ENCODE measurements at regions not wholly inside any gene's neighbourhood (a gene's known extent, or its start where the extent isn't known, plus 50 kb on each side); places are given as distances from the start of the nearest gene placed in this dataset.

GRCh38 chr6:119799596-119800509, 450.3 kb upstream of the MAN1A1 start (continued):
- TF ChIP-seq, protein P1, sequence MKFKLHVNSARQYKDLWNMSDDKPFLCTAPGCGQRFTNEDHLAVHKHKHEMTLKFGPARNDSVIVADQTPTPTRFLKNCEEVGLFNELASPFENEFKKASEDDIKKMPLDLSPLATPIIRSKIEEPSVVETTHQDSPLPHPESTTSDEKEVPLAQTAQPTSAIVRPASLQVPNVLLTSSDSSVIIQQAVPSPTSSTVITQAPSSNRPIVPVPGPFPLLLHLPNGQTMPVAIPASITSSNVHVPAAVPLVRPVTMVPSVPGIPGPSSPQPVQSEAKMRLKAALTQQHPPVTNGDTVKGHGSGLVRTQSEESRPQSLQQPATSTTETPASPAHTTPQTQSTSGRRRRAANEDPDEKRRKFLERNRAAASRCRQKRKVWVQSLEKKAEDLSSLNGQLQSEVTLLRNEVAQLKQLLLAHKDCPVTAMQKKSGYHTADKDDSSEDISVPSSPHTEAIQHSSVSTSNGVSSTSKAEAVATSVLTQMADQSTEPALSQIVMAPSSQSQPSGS (IDR thresholded peaks at IDR 0.05; ENCODE audit: low read length) = no peak
- TF ChIP-seq SRF (IDR thresholded peaks at IDR 0.05; ENCODE audit: low read depth, low read length) = no peak
- TF ChIP-seq BACH1 (IDR thresholded peaks at IDR 0.05; ENCODE audit: low read length) = no peak
- TF ChIP-seq TAF7 (optimal IDR thresholded peaks at IDR 0.05; ENCODE audit: borderline replicate concordance, low read depth, low read length) = no peak
